ENCODE measurements at regions not wholly inside any gene's neighbourhood (a gene's known extent, or its start where the extent isn't known, plus 50 kb on each side); places are given as distances from the start of the nearest gene placed in this dataset.
A peak's percentile ranks its signal among the peaks of the same experiment; 100 is the strongest.
"Not testable (repeated sequence)": the region's sequence is repeated elsewhere in the genome, so short reads cannot be mapped to it uniquely, and the experiment has no call there.

- Mint-ChIP-seq H3K27me3 (no peaks in the 10 kb centered on the region), H3K4me1 (peaks cover 33% of the 10 kb centered on the region), H3K9me3 (no peaks in the 10 kb centered on the region), H3K4me3 (no peak overlapping the region), H3K36me3 (peaks cover 11% of the 10 kb centered on the region), H3K27ac (no peak overlapping the region)
- CTCF ChIA-PET = no interaction called here
- DNase-seq = no peak
These were observed 487.9 kb downstream of the PCNX1 start for GRCh38 chr14:71395151-71395604.

DNA sequence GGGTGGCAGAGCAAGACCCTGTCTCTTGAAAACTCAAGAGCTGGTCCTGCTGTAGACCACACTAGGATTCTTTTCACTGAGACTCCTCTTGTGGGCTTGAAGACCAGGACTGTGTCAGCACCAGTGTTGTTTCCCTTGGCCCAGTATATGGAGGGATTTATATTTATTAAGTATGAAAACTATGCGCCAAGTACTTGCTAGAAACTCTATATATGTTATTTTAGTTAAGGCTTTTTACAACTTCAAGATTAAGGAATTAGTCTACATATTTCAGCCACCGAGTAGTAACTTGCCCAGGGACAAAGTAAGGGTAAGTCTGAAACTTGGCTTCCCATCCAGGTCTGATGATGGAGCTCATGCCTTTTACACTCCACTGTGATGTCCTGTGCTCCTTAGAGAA lies 488.4 kb downstream of the PCNX1 start:
- no peaks in the 10 kb centered on the region for H3K27me3 Mint-ChIP-seq
- H3K36me3 Mint-ChIP-seq = peaks cover 11% of the 10 kb centered on the region
- peaks cover 37% of the 10 kb centered on the region for H3K4me1 Mint-ChIP-seq
- no peak overlapping the region for H3K27ac Mint-ChIP-seq
- DNase-seq = no peak
- CTCF ChIA-PET = no interaction called here
- no peaks in the 10 kb centered on the region for H3K9me3 Mint-ChIP-seq
- H3K4me3 Mint-ChIP-seq = no peak overlapping the region

- Mint-ChIP-seq H3K36me3 (peaks cover 11% of the 10 kb centered on the region), H3K27me3 (no peaks in the 10 kb centered on the region), H3K4me1 (peaks cover 42% of the 10 kb centered on the region), H3K27ac (no peak overlapping the region), H3K9me3 (no peaks in the 10 kb centered on the region), H3K4me3 (no peak overlapping the region)
- no peak for DNase-seq
- CTCF ChIA-PET = no interaction called here
These were observed 488.9 kb downstream of the PCNX1 start for GRCh38 chr14:71396050-71396677.

GRCh38 chr14:71397371-71397770 lies 490.1 kb downstream of the PCNX1 start:
- DNase-seq = no peak
- Mint-ChIP-seq H3K4me3 (no peak overlapping the region), H3K4me1 (peaks cover 44% of the 10 kb centered on the region), H3K27ac (peak overlapping the region; percentile 77), H3K9me3 (no peaks in the 10 kb centered on the region), H3K36me3 (peaks cover 11% of the 10 kb centered on the region), H3K27me3 (no peaks in the 10 kb centered on the region)
- CTCF ChIA-PET = no interaction called here

DNA sequence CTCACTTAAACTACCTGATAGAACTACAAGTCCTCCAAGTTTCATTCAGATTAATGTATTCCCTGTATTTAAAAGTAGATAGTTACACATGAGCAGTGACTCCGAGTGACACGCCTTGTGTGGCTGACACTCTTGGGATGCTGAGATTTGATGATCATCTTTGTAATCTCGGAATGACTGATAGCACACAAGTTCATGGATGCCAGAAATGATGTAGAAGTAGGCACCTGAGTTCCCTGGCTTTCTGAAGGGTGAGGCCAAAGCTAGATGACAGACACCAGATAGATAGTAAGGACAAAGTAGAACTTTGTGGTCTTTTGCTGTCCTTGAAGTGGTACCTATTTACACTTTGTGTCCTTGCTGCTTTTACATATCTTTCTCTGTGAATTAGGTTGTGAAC lies 491.2 kb downstream of the PCNX1 start:
- H3K36me3 Mint-ChIP-seq = peaks cover 10% of the 10 kb centered on the region
- peaks cover 48% of the 10 kb centered on the region for H3K4me1 Mint-ChIP-seq
- CTCF ChIA-PET = no interaction called here
- no peak overlapping the region for H3K4me3 Mint-ChIP-seq
- no peaks in the 10 kb centered on the region for H3K27me3 Mint-ChIP-seq
- no peak for DNase-seq
- no peaks in the 10 kb centered on the region for H3K9me3 Mint-ChIP-seq
- H3K27ac Mint-ChIP-seq = peak overlapping the region; percentile 95

- peak overlapping the region; percentile 95 for H3K27ac Mint-ChIP-seq
These were observed 491.8 kb downstream of the PCNX1 start for GRCh38 chr14:71399057-71399487.

GRCh38 chr14:71400871-71401321 lies 493.6 kb downstream of the PCNX1 start:
- Mint-ChIP-seq H3K4me1 (peaks cover 53% of the 10 kb centered on the region), H3K4me3 (no peak overlapping the region), H3K36me3 (peaks cover 14% of the 10 kb centered on the region), H3K27ac (peak overlapping the region; percentile 75), H3K27me3 (no peaks in the 10 kb centered on the region), H3K9me3 (no peaks in the 10 kb centered on the region)
- CTCF ChIA-PET = interaction anchor here (1.2 to 1.9 kb wide), 2 partner anchors 78 to 258 kb away, joined by 3 to 4 read pairs; no protein-coding TSS in a partner anchor
- DNase-seq = peak; percentile 26

More at GRCh38 chr14:71399057-71399487, 491.8 kb downstream of the PCNX1 start:
- H3K4me1 Mint-ChIP-seq = peaks cover 54% of the 10 kb centered on the region
- DNase-seq = peak; percentile 32
- peak overlapping the region; percentile 26 for H3K4me3 Mint-ChIP-seq
- CTCF ChIA-PET = no interaction called here
- H3K36me3 Mint-ChIP-seq = peaks cover 10% of the 10 kb centered on the region
- H3K27me3 Mint-ChIP-seq = no peaks in the 10 kb centered on the region
- H3K9me3 Mint-ChIP-seq = no peaks in the 10 kb centered on the region

DNA sequence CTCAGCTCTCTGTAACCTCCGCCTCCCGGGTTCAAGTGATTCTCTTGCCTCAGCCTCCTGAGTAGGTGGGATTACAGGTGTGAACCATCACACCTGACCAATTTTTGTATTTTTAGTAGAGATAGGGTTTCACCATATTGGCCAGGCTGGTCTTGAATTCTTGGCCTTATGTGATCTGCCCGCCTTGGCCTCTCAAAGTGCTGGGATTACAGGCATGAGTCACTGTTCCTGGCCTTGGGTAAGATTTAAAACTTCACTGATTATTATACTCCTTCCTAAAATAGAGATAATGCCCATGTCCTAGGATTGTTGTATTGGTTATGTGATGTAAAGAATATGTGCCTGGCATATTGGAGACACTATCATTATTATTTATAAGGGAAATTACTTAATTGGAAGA lies 495.2 kb downstream of the PCNX1 start:
- H3K9me3 Mint-ChIP-seq, H3K27ac Mint-ChIP-seq, H3K27me3 Mint-ChIP-seq, H3K4me3 Mint-ChIP-seq, DNase-seq: not testable (repeated sequence)
- CTCF ChIA-PET = interaction anchor here (1.9 to 2.5 kb wide), 2 partner anchors 80 to 262 kb away, joined by 4 to 6 read pairs; no protein-coding TSS in a partner anchor
- peaks cover 11% of the 10 kb centered on the region for H3K36me3 Mint-ChIP-seq
- H3K4me1 Mint-ChIP-seq = peaks cover 50% of the 10 kb centered on the region

DNA sequence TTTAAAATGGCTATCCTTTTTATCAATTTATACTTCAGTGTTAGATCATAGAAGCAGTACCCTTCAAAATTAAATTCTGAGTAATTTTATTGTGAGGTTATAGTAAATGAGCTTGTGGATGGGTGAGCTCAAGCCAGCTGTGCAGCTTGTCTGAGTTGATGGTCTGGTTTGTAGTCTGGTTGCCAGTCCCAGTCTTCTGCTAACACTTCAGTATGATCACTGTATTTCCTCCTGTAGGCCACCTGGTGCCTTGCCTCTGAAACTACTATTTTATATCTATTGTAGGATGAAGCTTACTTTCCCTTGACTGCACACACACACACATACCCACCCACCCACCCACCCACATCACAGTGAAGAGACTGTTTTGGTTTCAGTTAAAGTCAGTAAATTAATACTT lies 496.4 kb downstream of the PCNX1 start:
- Mint-ChIP-seq H3K4me3 (no peak overlapping the region), H3K27ac (peak overlapping the region; percentile 42), H3K4me1 (peaks cover 44% of the 10 kb centered on the region), H3K36me3 (peaks cover 8% of the 10 kb centered on the region), H3K27me3 (no peaks in the 10 kb centered on the region), H3K9me3 (no peaks in the 10 kb centered on the region)
- CTCF ChIA-PET = interaction anchor here (0.7 to 2.8 kb wide), 14 partner anchors 9 to 452 kb away, joined by 3 to 54 read pairs (median 6); partner anchors contain the start of gene SIPA1L1
- DNase-seq = peak; percentile 58

DNA sequence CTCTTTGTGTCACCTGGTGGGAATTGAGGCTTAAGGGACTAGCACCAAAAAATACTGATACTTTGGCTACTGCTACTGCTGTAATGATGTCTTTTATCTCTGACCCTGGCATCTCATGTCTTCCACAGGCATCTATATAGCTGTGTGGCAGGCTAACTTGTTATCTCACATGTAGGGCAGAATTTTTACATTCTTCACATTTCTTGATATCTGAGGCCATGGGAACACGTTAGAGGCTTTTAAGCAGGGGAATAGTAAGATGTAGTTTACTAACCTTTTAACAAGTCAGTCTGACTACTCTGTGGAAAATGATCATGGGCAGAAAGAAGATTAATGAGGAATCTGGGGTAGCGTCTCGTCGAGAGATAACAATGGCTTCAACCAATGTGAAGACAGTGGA lies 498.4 kb downstream of the PCNX1 start:
- CTCF ChIA-PET = interaction anchor here (0.9 to 2.8 kb wide), 6 partner anchors 13 to 347 kb away, joined by 4 to 54 read pairs (median 6); partner anchors contain the start of gene SIPA1L1
- Mint-ChIP-seq H3K27ac (no peak overlapping the region), H3K36me3 (peaks cover 11% of the 10 kb centered on the region), H3K4me3 (no peak overlapping the region), H3K27me3 (no peaks in the 10 kb centered on the region), H3K4me1 (peaks cover 40% of the 10 kb centered on the region), H3K9me3 (no peaks in the 10 kb centered on the region)
- no peak for DNase-seq

DNA sequence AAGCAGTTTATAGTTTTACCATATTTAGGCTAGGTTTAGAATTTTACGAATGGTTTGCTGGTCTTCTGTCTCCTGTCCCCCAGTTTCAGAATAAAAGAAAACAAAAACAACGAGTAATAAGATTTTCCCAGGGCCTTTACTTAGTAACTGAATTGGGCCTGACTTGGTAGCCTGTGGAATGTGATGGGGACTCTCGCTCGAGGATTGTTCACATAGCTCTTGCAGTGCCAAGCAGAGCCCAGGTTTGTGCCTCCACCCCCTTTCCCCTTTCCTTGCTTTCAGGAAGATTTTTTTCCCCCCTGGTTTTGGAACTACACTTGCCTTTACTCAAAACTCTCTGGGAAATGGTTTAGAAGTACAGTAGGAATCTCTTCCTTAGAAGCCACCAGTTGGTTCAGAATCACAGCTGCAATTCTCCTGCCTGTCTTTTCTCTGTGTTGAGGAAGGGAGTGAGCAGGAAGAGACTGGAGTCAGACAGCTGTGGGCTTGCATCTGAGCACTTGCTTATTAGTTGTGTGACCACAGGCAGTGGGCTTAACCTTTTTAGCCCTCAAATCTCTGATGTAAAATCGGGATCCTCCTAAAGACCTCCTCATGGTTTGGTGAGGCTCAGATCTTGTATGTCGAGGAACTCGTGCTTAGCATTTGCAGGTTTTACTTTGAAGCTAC lies 501.2 kb downstream of the PCNX1 start:
- no peak for DNase-seq
- H3K27ac Mint-ChIP-seq = no peak overlapping the region
- H3K4me1 Mint-ChIP-seq = peaks cover 43% of the 10 kb centered on the region
- peaks cover 18% of the 10 kb centered on the region for H3K36me3 Mint-ChIP-seq
- CTCF ChIA-PET = interaction anchor here (1.7 kb wide), 1 partner anchor 87 kb away, joined by 7 read pairs; no protein-coding TSS in a partner anchor
- no peak overlapping the region for H3K4me3 Mint-ChIP-seq
- peaks cover 3% of the 10 kb centered on the region for H3K9me3 Mint-ChIP-seq
- no peaks in the 10 kb centered on the region for H3K27me3 Mint-ChIP-seq

GRCh38 chr14:71410578-71411284 lies 503.5 kb downstream of the PCNX1 start:
- H3K27ac Mint-ChIP-seq = no peak overlapping the region
- H3K36me3 Mint-ChIP-seq = peaks cover 17% of the 10 kb centered on the region
- peaks cover 34% of the 10 kb centered on the region for H3K4me1 Mint-ChIP-seq
- H3K4me3 Mint-ChIP-seq = no peak overlapping the region
- DNase-seq = no peak
- CTCF ChIA-PET = interaction anchor here (1.1 to 1.3 kb wide), 3 partner anchors 87 to 144 kb away, joined by 3 read pairs; no protein-coding TSS in a partner anchor
- peaks cover 3% of the 10 kb centered on the region for H3K9me3 Mint-ChIP-seq
- H3K27me3 Mint-ChIP-seq = no peaks in the 10 kb centered on the region

GRCh38 chr14:71411285-71411595 lies 504.0 kb downstream of the PCNX1 start:
- H3K27me3 Mint-ChIP-seq = no peaks in the 10 kb centered on the region

DNA sequence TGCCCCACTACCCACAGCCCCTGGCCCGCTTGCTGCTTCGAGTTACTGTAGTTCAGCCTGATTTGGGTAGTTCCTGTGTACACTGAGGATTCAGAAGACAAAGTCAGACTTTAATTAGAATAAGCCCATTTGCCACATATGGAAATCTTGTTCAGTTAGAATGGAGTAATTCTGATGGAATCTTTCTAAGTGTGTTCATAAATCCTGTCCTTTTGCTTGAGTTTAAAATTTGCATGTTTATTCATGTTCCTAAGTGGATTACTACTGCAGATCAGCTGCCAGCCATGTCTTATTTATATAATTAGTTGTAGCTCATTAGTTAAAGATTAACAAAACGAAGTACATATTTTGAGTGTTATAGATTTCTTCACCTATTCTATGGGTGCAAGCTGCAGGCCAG lies 504.5 kb downstream of the PCNX1 start:
- CTCF ChIA-PET = interaction anchor here (1.5 kb wide), 1 partner anchor 8 kb away, joined by 6 read pairs; no protein-coding TSS in a partner anchor
- peaks cover 3% of the 10 kb centered on the region for H3K9me3 Mint-ChIP-seq
- H3K27ac Mint-ChIP-seq = no peak overlapping the region
- no peaks in the 10 kb centered on the region for H3K27me3 Mint-ChIP-seq
- H3K4me1 Mint-ChIP-seq = peaks cover 34% of the 10 kb centered on the region
- peaks cover 18% of the 10 kb centered on the region for H3K36me3 Mint-ChIP-seq
- DNase-seq = no peak
- H3K4me3 Mint-ChIP-seq = no peak overlapping the region

More at GRCh38 chr14:71411285-71411595, 504.0 kb downstream of the PCNX1 start:
- CTCF ChIA-PET = interaction anchor here (1.2 kb wide), 1 partner anchor 143 kb away, joined by 3 read pairs; no protein-coding TSS in a partner anchor
- no peak overlapping the region for H3K4me3 Mint-ChIP-seq
- H3K4me1 Mint-ChIP-seq = peaks cover 34% of the 10 kb centered on the region
- H3K27ac Mint-ChIP-seq = no peak overlapping the region
- H3K36me3 Mint-ChIP-seq = peaks cover 16% of the 10 kb centered on the region
- no peak for DNase-seq
- peaks cover 3% of the 10 kb centered on the region for H3K9me3 Mint-ChIP-seq
